Astrocyte of the spinal cord (primary cell): ENCODE measurements at regions not wholly inside any gene's neighbourhood (a gene's known extent, or its start where the extent isn't known, plus 50 kb on each side); places are given as distances from the start of the nearest gene placed in this dataset.
A peak's percentile ranks its signal among the peaks of the same experiment; 100 is the strongest.

Experiments
- DNase-seq: peaks from one replicate; pipeline ENCODE4 v3.0.0; 2011; ENCODE audit warnings: low read depth, low spot score
- H3K4me3 ChIP-seq: 2 replicates; pipeline ENCODE4 v1.5.1; 2011; ENCODE audit warnings: low read depth, mild to moderate bottlenecking, low read length, moderate library complexity
- in situ Hi-C: cut with HindIII; loops from 2 replicates; pipeline ENCODE4 v1.10.0; 2017; ENCODE audit warnings: low sequenced_read_pairs
- TF ChIP-seq, protein P1 (sequence below): IDR thresholded peaks from 2 replicates; pipeline ENCODE4 v1.5.1; 2012; ENCODE audit warnings: low read depth, mild to moderate bottlenecking, low read length, inconsistent platforms

- H3K4me3 ChIP-seq, result no peak overlapping the region
- TF ChIP-seq, protein P1, sequence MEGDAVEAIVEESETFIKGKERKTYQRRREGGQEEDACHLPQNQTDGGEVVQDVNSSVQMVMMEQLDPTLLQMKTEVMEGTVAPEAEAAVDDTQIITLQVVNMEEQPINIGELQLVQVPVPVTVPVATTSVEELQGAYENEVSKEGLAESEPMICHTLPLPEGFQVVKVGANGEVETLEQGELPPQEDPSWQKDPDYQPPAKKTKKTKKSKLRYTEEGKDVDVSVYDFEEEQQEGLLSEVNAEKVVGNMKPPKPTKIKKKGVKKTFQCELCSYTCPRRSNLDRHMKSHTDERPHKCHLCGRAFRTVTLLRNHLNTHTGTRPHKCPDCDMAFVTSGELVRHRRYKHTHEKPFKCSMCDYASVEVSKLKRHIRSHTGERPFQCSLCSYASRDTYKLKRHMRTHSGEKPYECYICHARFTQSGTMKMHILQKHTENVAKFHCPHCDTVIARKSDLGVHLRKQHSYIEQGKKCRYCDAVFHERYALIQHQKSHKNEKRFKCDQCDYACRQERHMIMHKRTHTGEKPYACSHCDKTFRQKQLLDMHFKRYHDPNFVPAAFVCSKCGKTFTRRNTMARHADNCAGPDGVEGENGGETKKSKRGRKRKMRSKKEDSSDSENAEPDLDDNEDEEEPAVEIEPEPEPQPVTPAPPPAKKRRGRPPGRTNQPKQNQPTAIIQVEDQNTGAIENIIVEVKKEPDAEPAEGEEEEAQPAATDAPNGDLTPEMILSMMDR, result no peak
- in situ Hi-C loops, result no loop called here
- DNase-seq, result peak; percentile 69
Measured at GRCh38 chr14:49946320-49947141, 53.6 kb downstream of the ARF6 start.

- H3K4me3 ChIP-seq, result no peak overlapping the region
- in situ Hi-C loops, result no loop called here
- no peak for DNase-seq
- TF ChIP-seq, protein P1, result no peak
Measured at GRCh38 chr14:49947506-49947905, 54.6 kb downstream of the ARF6 start.

DNA sequence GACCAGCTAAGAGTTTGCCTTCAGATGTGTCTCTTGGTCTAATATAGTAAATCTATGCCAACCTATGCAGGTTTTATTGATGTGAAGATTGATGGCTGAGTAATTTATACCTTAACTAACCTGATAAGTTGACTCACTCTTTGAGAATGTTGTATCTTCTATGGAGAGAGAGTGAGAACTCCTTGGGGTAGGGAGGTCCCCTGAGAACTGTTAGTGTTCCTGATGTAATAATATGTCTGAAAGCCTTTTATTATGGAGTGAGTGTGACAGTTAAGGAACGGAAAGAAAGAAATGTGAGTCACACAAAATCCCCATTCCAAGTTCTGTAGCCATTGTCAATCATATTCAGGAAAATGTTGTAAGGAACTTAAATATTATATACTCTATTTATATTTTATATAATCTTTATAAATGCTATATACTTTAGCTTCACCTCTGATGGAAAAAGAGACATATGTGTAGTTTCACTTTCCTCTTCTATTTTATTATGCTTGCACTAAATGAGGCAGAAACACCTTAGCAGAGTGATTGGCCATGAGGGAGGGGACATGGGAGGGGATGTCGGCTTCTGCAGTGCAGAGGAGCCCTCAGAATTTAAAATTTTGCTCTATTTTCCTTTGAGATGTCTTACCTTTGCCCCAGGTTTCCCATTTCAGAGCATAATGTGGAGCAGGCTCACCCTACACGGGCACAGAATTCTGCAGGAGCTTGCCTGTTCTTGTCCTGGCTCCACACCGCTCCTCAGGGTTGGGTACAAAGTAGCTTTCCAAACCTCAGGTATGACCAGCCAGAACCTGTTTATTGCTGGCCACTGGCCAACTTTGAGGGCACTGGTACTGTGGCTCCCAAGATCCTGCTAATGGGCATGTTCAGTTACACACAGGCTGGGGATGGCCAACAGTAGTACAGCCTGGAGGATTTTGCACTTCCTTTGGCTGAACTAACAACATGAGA, 57.7 kb downstream of the ARF6 start:
- TF ChIP-seq, protein P1, result no peak
- DNase-seq, result no peak
- no peak overlapping the region for H3K4me3 ChIP-seq
- in situ Hi-C loops, result no loop called here

DNA sequence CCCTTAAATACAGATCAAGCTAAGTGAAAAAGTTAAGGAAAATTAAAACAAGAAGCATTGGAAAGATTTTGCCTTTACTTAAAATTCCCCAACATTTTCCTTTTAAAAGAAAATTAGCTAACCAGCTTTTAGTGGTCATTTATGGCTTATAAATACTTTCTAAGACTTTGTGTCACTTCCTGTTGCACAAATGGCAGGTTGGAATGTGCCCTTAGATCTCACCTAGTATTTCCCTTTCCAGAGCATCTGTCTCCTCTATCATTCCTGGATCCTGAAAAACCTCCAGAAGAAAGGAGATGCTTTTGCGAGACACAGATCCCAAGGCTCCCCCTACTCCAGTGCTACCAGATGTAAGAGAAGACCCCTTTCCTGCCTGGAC, 58.3 kb downstream of the ARF6 start:
- in situ Hi-C loops, result no loop called here
- TF ChIP-seq, protein P1, result no peak
- no peak for DNase-seq
- H3K4me3 ChIP-seq, result no peak overlapping the region

DNA sequence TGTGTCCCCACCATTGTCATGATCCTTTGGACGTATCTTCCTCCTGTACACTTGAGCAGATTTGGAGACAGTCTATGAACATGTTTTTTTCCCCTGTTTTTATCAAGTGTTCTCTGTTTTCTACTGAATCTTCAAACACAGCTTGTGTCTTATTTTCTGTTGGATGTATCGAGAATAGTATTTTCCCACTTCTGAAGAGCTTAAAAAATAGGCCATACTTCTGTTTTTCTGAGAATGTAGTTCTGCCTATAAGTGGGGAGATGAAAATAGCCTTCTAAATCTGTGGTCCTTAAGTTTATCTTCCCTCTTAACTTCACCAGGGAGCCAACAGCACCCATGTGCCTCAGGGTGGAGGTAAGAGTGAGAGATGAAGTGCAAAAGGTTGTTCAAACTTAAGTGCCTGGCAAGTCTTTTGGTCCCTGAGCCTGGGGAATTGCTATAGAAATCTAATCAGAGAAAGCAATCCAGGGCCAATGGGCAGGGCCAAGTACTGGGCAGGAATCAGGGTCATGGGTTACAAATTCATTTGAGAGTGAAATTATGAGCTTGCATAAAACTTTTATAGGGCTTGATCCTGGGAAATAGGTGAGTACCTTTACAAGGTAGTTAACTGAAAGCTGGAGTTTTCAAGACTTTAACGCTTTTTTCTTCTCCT, 58.9 kb downstream of the ARF6 start:
- DNase-seq, result no peak
- H3K4me3 ChIP-seq, result no peak overlapping the region
- TF ChIP-seq, protein P1, result no peak
- in situ Hi-C loops, result no loop called here

DNA sequence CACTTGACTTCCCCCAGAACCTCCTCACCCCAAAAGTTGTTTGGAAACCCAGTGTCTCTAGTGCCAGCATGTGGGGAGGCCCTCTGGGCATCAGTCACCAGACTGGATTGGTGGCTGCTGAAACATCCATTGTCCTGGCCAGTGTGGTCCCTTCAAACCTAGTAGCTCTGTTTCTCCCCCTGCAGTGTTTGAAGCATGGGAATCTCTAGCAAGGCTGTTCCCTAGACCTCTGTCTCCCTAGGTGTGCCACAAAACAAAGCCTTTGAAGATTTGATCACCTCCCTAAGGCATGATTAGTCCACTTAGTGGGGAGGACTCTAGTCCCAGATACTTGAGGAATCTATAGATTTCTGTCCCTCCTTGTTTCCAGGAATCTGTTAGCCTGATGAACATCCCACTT, 60.3 kb downstream of the ARF6 start:
- in situ Hi-C loops, result no loop called here
- DNase-seq, result no peak
- no peak overlapping the region for H3K4me3 ChIP-seq
- TF ChIP-seq, protein P1, result no peak
